ENCODE measurements at regions not wholly inside any gene's neighbourhood (a gene's known extent, or its start where the extent isn't known, plus 50 kb on each side); places are given as distances from the start of the nearest gene placed in this dataset.

- TF ChIP-seq CTCF (IDR thresholded peaks at IDR 0.05) (no peak), EZH2 (IDR thresholded peaks at IDR 0.05; ENCODE audit: borderline replicate concordance, insufficient read depth, low read depth, low read length, poor library complexity, severe bottlenecking) (no peak)
Measured at GRCh38 chr4:126627255-126627654, 1005.5 kb upstream of the INTU start.

All from B cell (primary cell).